HG03095 (cell line): ENCODE measurements at regions not wholly inside any gene's neighbourhood (a gene's known extent, or its start where the extent isn't known, plus 50 kb on each side); places are given as distances from the start of the nearest gene placed in this dataset.

Source experiments
- ATAC-seq: cut with Tn5 transposase; IDR thresholded peaks from one replicate; pipeline ENCODE4 v1.9.1; 2021; ENCODE audit warnings: moderate library complexity; ENCODE audit not compliant: unreplicated experiment

GRCh38 chr4:11597506-11597905, 168.8 kb upstream of the HS3ST1 start:
- no peak for ATAC-seq

- ATAC-seq = no peak
Measured at GRCh38 chr4:11596989-11597388, 168.3 kb upstream of the HS3ST1 start.

- no peak for ATAC-seq
Measured at GRCh38 chr4:11593576-11594116, 165.0 kb upstream of the HS3ST1 start.

- ATAC-seq = no peak
Measured at GRCh38 chr4:11592276-11592675, 163.6 kb upstream of the HS3ST1 start.

GRCh38 chr4:11590132-11590531, 161.4 kb upstream of the HS3ST1 start:
- ATAC-seq = no peak

- ATAC-seq = no peak
Measured at GRCh38 chr4:11589676-11590075, 161.0 kb upstream of the HS3ST1 start.

GRCh38 chr4:11587797-11588196, 159.1 kb upstream of the HS3ST1 start:
- no peak for ATAC-seq

GRCh38 chr4:11585506-11585905, 156.8 kb upstream of the HS3ST1 start:
- no peak for ATAC-seq

GRCh38 chr4:11568511-11568910, 139.8 kb upstream of the HS3ST1 start:
- ATAC-seq = no peak

- peak; percentile 65 for ATAC-seq
Measured at GRCh38 chr4:11566444-11567022, 137.8 kb upstream of the HS3ST1 start.

GRCh38 chr4:11565899-11566298, 137.2 kb upstream of the HS3ST1 start:
- ATAC-seq = no peak

GRCh38 chr4:11565213-11565612, 136.5 kb upstream of the HS3ST1 start:
- ATAC-seq = no peak

GRCh38 chr4:11564021-11564420, 135.3 kb upstream of the HS3ST1 start:
- ATAC-seq = no peak

GRCh38 chr4:11549525-11549924, 120.8 kb upstream of the HS3ST1 start:
- no peak for ATAC-seq

GRCh38 chr4:11548597-11549082, 119.9 kb upstream of the HS3ST1 start:
- peak; percentile 88 for ATAC-seq

GRCh38 chr4:11546391-11547175, 117.9 kb upstream of the HS3ST1 start:
- ATAC-seq = no peak

GRCh38 chr4:11545651-11546050, 117.0 kb upstream of the HS3ST1 start:
- no peak for ATAC-seq

GRCh38 chr4:11544211-11544610, 115.5 kb upstream of the HS3ST1 start:
- no peak for ATAC-seq

GRCh38 chr4:11543706-11544105, 115.0 kb upstream of the HS3ST1 start:
- no peak for ATAC-seq

GRCh38 chr4:11542952-11543351, 114.3 kb upstream of the HS3ST1 start:
- no peak for ATAC-seq

GRCh38 chr4:11537846-11538245, 109.2 kb upstream of the HS3ST1 start:
- no peak for ATAC-seq

GRCh38 chr4:11535333-11535732, 106.6 kb upstream of the HS3ST1 start:
- no peak for ATAC-seq
